Right cardiac atrium (tissue), 5 donors: ENCODE measurements at regions not wholly inside any gene's neighbourhood (a gene's known extent, or its start where the extent isn't known, plus 50 kb on each side); places are given as distances from the start of the nearest gene placed in this dataset.
"Not testable (repeated sequence)": the region's sequence is repeated elsewhere in the genome, so short reads cannot be mapped to it uniquely, and the experiment has no call there.

ENCODE experiments used
- ATAC-seq, 2 donors: fragments of 200-7000 bp; cut with Tn5 transposase; one replicate each; pipeline versions ENCODE4 v1.8.0 to v1.9.1; 2020; ENCODE audit warnings: moderate library complexity in 2 of 2, mild to moderate bottlenecking in 1 of 2
- DNase-seq, 3 donors: peaks; one replicate each; pipeline ENCODE4 v3.0.0-alpha.2; 2020
- H3K27ac ChIP-seq: one replicate; pipeline ENCODE4 v1.5.1; 2013; ENCODE audit warnings: mild to moderate bottlenecking, low read length, control low read depth, moderate library complexity
- H3K27me3 ChIP-seq: one replicate; pipeline ENCODE4 v1.6.1; 2013; ENCODE audit not compliant: control insufficient read depth, insufficient read depth
- H3K4me1 ChIP-seq: one replicate; pipeline ENCODE4 v1.6.1; 2013; ENCODE audit warnings: low read length; ENCODE audit not compliant: control insufficient read depth, insufficient read depth
- H3K4me3 ChIP-seq: one replicate; pipeline ENCODE4 v1.5.1; 2013; ENCODE audit warnings: low read length, control low read depth
- H3K9me3 ChIP-seq: one replicate; pipeline ENCODE4 v1.6.1; 2013; ENCODE audit warnings: low read length; ENCODE audit not compliant: control insufficient read depth
- WGBS: extraction: QIAGEN DNeasy Blood & Tissue Kit; methylation state at CpG from one replicate; pipeline ENCODE4 v1.1.7; 2013; 5-methylcytosine and 5-hydroxymethylcytosine counted together
- intact Hi-C, 4 donors: fragments of 100-400 bp; cut with DNase I; formaldehyde crosslinking; loops; one replicate each; pipeline versions ENCODE4 v1.11.0 to v1.14.0; 2022 to 2023
- donor health status: healthy with polysubstance abuse.
- donor health status: DM: no; HTN: yes; CAD: no.
- donor health status: DM: no; HTN: no; CAD: no.
- donor health status: DM: no; HTN: yes; CAD: no; lungs with severe emphysema.
- donor health status: DM: yes; HTN: yes; CAD: no.

DNA sequence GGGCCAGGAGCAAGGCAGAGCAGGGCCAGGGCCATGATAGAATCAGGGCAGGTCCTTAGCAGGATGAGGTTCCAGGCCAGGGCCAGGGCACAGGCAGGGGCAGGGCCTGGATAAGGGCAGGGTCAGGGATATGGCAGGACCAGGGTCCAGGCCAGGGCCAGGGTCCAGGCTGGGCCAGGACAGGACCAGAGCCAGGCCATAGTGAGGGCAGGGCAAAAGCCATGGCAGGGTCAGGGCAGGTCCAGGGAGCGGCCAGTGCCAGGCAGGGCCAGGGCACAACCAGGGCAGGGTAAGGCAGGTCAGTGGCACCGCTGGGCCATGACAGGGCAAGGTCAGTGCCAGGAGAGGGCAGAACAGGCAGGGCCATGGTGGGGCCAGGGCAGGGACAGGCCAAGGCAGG is 152.2 kb downstream of the LIPI start:
- 100% methylated on average over 2 of the region's 2 CpGs for WGBS
- DNase-seq, result peak in 1 of 3 donors; percentile 23
- H3K27me3 ChIP-seq, result no peaks in the 10 kb centered on the region
- H3K27ac ChIP-seq, result no peak overlapping the region
- peak in 1 of 2 donors; percentile 10 for ATAC-seq
- intact Hi-C loops, result no loop called here
- no peaks in the 10 kb centered on the region for H3K9me3 ChIP-seq
- no peak overlapping the region for H3K4me3 ChIP-seq
- no peaks in the 10 kb centered on the region for H3K4me1 ChIP-seq

DNA sequence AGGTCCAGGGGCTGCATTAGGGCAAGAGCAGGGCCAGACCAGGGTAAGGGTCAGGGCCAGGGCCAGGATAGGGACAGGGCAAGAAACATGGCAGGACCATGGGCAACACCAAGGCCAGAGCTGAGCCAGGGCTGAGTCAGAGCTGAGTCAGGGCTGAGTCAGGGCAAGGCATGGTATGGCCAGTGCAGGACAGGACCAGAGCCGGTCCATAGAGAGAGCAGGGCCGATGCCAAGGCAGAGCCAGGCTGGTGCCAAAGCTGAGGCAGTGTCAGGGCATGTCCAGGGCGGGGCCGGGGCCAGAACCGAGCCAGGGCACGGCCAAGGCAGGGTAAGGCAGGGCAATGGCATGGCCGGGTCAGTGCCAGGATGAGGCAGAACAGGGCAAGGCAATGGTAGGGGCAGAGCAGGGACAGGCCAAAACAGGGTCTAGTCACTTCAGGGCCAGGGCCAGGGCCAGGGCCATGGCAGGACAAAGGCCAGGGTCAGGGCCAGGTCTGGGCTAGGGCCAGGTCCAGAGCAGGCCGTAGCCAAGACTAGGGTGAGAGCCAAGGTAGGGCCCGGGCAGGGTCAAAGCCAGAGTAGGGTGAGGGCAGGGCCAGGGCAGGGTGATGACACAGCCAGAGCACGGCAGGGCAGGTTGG is 152.8 kb downstream of the LIPI start:
- H3K27ac ChIP-seq, H3K4me3 ChIP-seq, intact Hi-C loops, H3K4me1 ChIP-seq, H3K27me3 ChIP-seq, H3K9me3 ChIP-seq: not testable (repeated sequence)
- ATAC-seq, result peak; percentile 10 to 31
- 95% methylated on average over 10 of the region's 10 CpGs for WGBS
- peak in 1 of 3 donors; percentile 39 for DNase-seq

DNA sequence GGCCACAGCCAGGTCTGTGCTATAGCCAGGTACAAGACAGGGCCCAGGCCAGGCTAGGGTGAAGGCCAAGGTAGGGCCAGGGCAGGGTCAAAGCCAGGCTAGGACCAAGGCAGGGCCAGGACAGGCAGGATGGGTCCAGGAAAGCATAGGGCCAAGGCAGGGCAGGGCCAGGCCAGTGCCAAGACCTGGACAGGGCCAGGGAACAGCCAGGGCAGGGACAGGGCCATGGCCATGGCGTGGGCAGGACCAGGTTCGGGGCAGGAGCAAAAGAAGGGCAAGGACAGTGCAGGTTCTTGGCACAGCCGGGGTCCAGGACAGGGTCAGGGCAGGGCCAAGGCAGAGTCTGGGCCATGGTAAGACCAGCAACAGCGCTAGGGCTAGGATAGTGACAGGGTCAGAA is 153.4 kb downstream of the LIPI start:
- Histone ChIP-seq H3K9me3 (no peaks in the 10 kb centered on the region), H3K4me1 (no peaks in the 10 kb centered on the region), H3K4me3 (no peak overlapping the region), H3K27ac (no peak overlapping the region), H3K27me3 (no peaks in the 10 kb centered on the region)
- 75% methylated on average over 4 of the region's 4 CpGs for WGBS
- ATAC-seq (no peak), DNase-seq (no peak)
- intact Hi-C loops, result no loop called here

DNA sequence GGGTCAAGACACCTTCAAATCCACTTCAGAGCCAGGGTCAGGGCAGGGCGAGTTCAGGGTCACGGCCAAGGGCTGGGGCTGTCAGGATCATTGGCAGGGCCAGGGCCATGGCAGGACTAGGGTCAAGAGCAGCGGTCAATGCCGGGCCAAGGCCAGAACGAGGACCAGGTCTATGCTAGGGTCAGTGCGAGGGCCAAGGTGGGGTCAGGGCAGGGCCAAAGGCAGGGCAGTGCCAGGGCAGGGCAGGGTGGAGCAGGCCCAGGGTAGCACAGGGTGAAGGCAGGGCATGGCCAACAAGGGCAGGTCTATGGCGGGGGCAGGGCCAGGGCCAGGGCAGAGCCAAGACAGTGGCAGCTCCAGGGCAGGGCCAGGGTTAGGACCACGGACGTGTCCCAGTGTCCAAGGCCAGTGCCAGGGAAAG is 154.0 kb downstream of the LIPI start:
- 97% methylated on average over 9 of the region's 9 CpGs for WGBS
- H3K9me3 ChIP-seq, result no peaks in the 10 kb centered on the region
- no peaks in the 10 kb centered on the region for H3K27me3 ChIP-seq
- H3K27ac ChIP-seq, result no peak overlapping the region
- H3K4me3 ChIP-seq, result no peak overlapping the region
- no peaks in the 10 kb centered on the region for H3K4me1 ChIP-seq
- no peak for ATAC-seq
- DNase-seq, result peak in 1 of 3 donors; percentile 43
- intact Hi-C loops, result no loop called here

DNA sequence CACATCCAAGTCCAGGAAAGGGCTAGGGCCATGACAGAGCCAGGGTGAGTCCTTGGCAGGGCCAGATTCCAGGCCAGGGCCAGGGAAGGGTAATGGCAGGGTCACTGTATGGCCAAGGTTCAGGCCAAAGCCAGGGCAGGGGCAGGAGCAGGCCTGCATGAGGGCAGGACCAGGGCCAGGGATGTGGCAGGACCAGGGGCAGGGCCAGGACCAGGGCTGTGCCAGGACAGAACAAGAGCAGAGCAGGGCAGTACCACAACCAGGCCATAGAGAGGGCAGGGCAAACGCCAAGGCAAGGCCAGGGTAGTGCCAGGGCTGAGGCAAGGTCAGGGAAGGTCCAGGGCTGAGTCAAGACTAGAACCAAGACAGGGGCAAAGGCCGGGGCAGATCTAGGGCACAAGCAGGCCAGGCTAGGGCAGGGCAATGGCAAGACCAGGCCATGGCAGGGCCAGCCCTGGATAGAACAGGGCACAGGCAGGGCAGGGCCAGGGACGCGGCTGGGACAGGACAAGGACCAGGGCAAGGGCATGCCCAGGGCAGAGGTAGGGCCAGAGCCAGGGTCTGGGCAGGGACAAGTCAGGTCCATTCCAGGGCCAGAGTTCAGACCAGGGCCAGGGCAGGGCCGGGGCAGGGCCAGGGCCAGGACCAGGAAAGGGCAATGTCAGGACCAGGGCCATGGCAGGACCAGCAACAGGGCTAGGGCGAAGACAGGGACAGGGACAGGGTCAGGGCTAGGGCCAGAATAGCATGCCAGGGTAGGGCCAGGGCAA is 154.8 kb downstream of the LIPI start:
- intact Hi-C loops, H3K27ac ChIP-seq, H3K9me3 ChIP-seq, H3K4me1 ChIP-seq, H3K4me3 ChIP-seq, ATAC-seq, H3K27me3 ChIP-seq: not testable (repeated sequence)
- DNase-seq, result peak in 1 of 3 donors; percentile 25
- WGBS, result 98% methylated on average over 6 of the region's 6 CpGs

DNA sequence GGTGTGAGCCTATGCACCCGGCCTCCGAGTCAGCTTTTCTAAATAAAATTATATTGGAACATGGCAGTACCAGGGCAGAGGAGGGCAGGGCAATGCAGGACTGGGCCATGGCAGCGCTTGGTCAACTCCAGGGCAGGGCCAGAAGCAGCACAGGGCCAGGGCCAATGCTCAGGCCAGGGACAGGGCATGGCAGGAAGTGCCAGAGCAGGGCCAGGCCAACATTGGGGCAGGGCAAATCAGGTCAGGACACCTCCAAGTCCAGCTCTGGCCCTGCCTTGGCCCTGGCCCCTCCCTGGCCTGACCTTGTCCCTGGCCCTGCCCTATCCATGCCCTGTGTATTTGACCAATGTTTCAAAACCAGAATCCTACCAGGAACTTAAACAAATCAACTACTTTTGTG is 156.1 kb downstream of the LIPI start:
- no peak for ATAC-seq

DNA sequence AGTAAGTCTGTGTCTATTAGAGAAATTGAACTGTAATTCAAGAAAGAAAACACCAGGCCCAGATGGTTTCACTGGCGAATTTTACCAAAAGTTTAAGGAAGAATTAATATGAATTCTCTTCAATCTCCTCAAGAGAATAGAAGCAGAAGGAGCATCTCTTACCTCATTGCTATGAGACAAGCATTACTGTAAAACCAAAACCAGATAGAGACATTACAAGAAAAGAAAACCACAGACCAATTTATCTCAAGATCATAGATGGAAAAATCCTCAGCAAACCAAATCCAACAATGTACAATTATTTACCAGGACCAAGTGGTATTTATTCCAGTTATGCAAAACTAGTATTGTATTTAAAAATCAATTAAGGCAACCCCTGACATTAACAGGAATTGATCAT is 160.6 kb downstream of the LIPI start:
- Histone ChIP-seq H3K4me1 (no peaks in the 10 kb centered on the region), H3K27ac (no peak overlapping the region), H3K9me3 (no peaks in the 10 kb centered on the region), H3K27me3 (no peaks in the 10 kb centered on the region), H3K4me3 (no peak overlapping the region)
- intact Hi-C loops, result no loop called here
- DNase-seq (no peak), ATAC-seq (no peak)
- 97% methylated on average over 1 of the region's 1 CpG for WGBS

More for the DNA sequence above, 156.1 kb downstream of the LIPI start:
- 97% methylated on average over 3 of the region's 3 CpGs for WGBS
- no peaks in the 10 kb centered on the region for H3K4me1 ChIP-seq
- H3K27me3 ChIP-seq, result no peaks in the 10 kb centered on the region
- no peaks in the 10 kb centered on the region for H3K9me3 ChIP-seq
- DNase-seq, result no peak
- intact Hi-C loops, result no loop called here
- H3K4me3 ChIP-seq, result no peak overlapping the region
- no peak overlapping the region for H3K27ac ChIP-seq

DNA sequence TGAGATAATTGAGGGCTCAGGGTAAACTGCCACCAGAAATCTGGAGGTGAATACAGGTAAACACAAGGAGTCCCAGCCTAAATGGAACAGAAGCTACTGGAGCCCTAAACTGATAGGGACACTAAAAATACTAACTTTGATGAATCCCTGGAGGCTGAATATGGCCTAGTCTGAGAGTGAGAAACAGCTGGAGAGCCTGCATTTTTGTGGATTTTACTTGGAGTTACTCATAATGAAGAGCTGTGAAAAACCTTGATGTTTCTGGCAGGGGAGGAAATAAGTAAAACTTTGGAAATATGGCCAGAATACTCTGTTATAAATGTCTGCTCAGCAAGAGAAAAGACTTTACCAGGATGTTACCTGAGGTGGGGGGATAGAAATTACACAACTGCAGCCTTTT is 164.4 kb downstream of the LIPI start:
- Histone ChIP-seq H3K27ac (no peak overlapping the region), H3K9me3 (no peaks in the 10 kb centered on the region), H3K4me3 (no peak overlapping the region), H3K4me1 (no peaks in the 10 kb centered on the region), H3K27me3 (no peaks in the 10 kb centered on the region)
- ATAC-seq (no peak), DNase-seq (no peak)
- intact Hi-C loops, result no loop called here

DNA sequence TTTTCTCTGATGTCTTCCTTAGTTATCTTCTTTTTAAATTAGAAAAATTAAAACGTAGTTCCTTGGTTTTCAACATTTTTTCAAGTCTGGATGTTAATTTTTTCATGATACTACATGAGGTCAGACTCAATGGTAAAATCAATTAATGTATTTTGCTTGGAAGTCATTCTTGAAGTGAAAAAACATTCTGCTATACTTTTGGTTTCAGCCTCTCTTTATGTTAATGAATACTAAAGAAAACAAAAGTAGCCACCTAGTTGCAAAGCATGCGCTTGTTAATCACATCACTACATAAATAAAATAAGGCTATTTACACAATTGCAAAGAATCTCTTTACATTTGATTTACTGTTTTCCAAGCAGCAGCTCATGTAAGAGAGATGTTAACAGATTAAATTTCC is 170.4 kb downstream of the LIPI start:
- ATAC-seq (no peak), DNase-seq (no peak)
- no peak overlapping the region for H3K27ac ChIP-seq
- WGBS, result 89% methylated on average over 2 of the region's 2 CpGs
- no peak overlapping the region for H3K4me3 ChIP-seq
- no peaks in the 10 kb centered on the region for H3K9me3 ChIP-seq
- intact Hi-C loops, result no loop called here
- no peaks in the 10 kb centered on the region for H3K4me1 ChIP-seq
- H3K27me3 ChIP-seq, result no peaks in the 10 kb centered on the region

DNA sequence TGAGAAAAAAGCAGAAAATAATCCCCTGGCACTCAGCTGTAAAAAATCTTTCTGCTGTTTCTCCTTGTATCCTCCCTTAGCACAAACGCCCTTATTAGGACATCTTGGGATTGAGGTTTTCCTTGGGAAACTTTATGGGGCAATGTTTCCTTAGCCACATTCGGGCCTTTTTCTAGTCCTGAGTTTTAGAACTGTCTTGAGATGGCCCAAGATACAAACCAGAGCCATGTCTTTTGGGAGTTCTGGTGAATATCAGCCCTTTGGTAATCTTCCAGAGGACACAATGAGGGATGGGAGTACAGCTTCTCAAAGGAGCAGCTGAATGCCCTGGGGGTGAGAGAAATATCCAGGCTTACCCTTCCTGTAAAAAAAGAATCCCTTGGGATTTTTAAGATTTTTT is 182.1 kb downstream of the LIPI start:
- H3K27ac ChIP-seq, ATAC-seq, H3K4me3 ChIP-seq, H3K9me3 ChIP-seq, DNase-seq, H3K4me1 ChIP-seq, intact Hi-C loops, H3K27me3 ChIP-seq: not testable (repeated sequence)
- 52% methylated on average over 2 of the region's 2 CpGs for WGBS

DNA sequence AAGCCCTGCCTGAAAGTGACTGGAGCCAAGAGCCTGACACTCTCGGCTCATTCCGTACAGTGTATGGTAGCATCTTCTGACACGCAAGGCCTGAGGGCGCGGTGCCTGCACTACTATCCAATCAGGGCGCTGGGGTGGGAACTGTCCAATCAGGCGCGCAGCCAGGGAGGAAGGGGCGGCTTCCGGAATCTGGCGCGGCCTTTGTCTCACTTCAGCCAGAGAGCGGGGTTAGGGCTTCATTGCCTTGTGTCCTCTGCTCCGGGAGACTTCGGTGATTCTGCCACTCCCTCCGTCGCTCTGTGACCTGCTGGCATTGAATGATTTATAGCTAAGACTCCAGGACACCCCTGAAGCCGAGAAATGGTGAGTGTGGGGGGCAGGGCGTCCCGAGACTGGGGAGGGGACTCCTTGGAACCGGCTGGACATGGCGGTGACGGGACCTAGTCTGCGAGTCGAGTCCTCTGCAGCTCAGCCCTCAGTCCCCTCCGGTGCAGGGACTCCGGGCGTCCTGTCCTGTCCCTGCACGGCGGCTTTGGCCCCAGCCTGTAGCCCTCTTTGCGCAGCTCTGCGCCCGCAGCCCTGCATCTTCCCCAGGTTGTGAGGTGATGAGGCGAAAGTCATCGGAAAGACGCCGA is 183.4 kb downstream of the LIPI start:
- ATAC-seq (peak; percentile 100), DNase-seq (peak; percentile 93 to 97 (median 94))
- peak overlapping the region; percentile 21 for H3K4me3 ChIP-seq
- H3K4me1 ChIP-seq, intact Hi-C loops, H3K9me3 ChIP-seq, H3K27ac ChIP-seq, H3K27me3 ChIP-seq: not testable (repeated sequence)
- under 1% methylated on average over 29 of the region's 37 CpGs for WGBS
